Upper lobe of left lung (tissue), 6 donors: ENCODE measurements at regions not wholly inside any gene's neighbourhood (a gene's known extent, or its start where the extent isn't known, plus 50 kb on each side); places are given as distances from the start of the nearest gene placed in this dataset.

Experiments used
- ATAC-seq, 2 donors: fragments of 200-7000 bp; cut with Tn5 transposase; one replicate each; pipeline ENCODE4 v1.9.1; 2022; ENCODE audit warnings: mild to moderate bottlenecking in 2 of 2, moderate library complexity in 2 of 2; ENCODE audit not compliant: low FRiP score in 2 of 2
- DNase-seq, 2 donors: peaks; one replicate each; pipeline ENCODE4 v3.0.0-alpha.2; 2019 to 2020
- H3K27ac ChIP-seq, 4 donors: fragments of 200-600 bp; sonication (generic); one replicate each; pipeline ENCODE4 v1.5.1; 2016 to 2019
- H3K27me3 ChIP-seq, 4 donors: fragments of 200-600 bp; sonication (generic); one replicate each; pipeline ENCODE4 v1.5.1; 2017 to 2019
- H3K36me3 ChIP-seq, 4 donors: fragments of 200-600 bp; sonication (generic); one replicate each; pipeline ENCODE4 v1.5.1; 2016 to 2019
- H3K4me1 ChIP-seq, 4 donors: fragments of 200-600 bp; sonication (generic); one replicate each; pipeline ENCODE4 v1.5.1; 2018 to 2019
- H3K4me3 ChIP-seq, 4 donors: fragments of 200-600 bp; sonication (generic); one replicate each; pipeline ENCODE4 v1.5.1; 2017 to 2019; ENCODE audit warnings: mild to moderate bottlenecking in 2 of 4, moderate library complexity in 1 of 4
- H3K9me3 ChIP-seq, 4 donors: fragments of 200-600 bp; sonication (generic); one replicate each; pipeline ENCODE4 v1.5.1; 2018 to 2019
- EP300 ChIP-seq, 4 donors: sonication (generic); formaldehyde crosslinking; IDR thresholded peaks; one replicate each; pipeline ENCODE4 v1.5.1; 2017; ENCODE audit warnings: antibody characterized with exemption in 4 of 4, control low read depth in 2 of 4
- POLR2A ChIP-seq, 4 donors: fragments of 450-650 bp; IDR thresholded peaks; one replicate each; pipeline ENCODE4 v1.5.1; 2016 to 2017; ENCODE audit warnings: antibody characterized with exemption in 4 of 4, mild to moderate bottlenecking in 2 of 4
- POLR2AphosphoS5 ChIP-seq, 2 donors: sonication (generic); formaldehyde crosslinking; IDR thresholded peaks; one replicate each; pipeline ENCODE4 v1.5.1; 2017; ENCODE audit warnings: antibody characterized with exemption in 2 of 2
- WGBS, 2 donors: methylation state at CpG; one replicate each; pipeline ENCODE4 v1.1.5; 2017 to 2018; 5-methylcytosine and 5-hydroxymethylcytosine counted together
- TF ChIP-seq, protein P1 (sequence below), 6 experiments: fragments of 450-650 bp in 4 of 6; fragments of 200-600 bp in 2 of 6; sonication (generic) in 2 of 6; IDR thresholded peaks; one replicate each; pipeline ENCODE4 v1.5.1; 2016 to 2019; ENCODE audit warnings: antibody characterized with exemption in 6 of 6
- donor health status: DM: no; HTN: no; CAD: no; lungs with moderate emphysema.
- donor health status: DM: no; HTN: yes; CAD: no; lungs with severe emphysema.

DNA sequence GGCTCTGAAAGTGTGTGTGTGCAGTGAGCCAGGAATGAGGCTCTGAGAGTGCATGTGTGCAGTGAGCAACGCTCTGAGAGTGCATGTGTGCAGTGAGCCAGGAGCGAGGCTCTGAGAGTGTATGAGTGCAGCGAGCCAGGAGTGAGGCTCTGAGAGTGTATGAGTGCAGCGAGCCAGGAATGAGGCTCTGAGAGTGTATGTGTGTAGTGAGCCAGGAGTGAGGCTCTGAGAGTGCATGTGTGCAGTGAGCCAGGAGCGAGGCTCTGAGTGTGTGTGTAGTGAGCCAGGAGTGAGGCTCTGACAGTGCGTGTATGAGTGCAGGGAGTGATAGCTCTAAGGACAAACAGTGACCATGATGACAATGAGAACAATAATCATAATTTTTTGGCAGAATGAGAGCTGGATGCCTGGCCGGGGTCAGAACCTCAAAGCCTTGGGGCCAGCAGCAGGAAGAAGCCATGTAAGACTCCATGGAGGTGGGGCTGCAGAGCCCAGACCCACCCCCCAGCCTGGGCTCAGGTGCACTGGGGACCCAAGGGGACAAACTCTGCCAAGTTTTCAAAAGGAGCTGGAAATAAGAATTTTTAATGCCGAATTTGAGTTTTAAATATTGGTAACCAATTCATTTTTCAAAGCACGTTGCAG, 85.7 kb upstream of the PRR20G start:
- Histone ChIP-seq H3K27me3 (no peaks in the 10 kb centered on the region), H3K27ac (no peak overlapping the region), H3K36me3 (no peaks in the 10 kb centered on the region), H3K4me3 (no peak overlapping the region), H3K4me1 (no peaks in the 10 kb centered on the region), H3K9me3 (peaks cover 0 to 6% (median 3%) of the 10 kb centered on the region in 4 donors)
- WGBS, 2 donors, result 54 to 55% methylated on average over 9 of the region's 9 CpGs
- TF ChIP-seq, protein P1, sequence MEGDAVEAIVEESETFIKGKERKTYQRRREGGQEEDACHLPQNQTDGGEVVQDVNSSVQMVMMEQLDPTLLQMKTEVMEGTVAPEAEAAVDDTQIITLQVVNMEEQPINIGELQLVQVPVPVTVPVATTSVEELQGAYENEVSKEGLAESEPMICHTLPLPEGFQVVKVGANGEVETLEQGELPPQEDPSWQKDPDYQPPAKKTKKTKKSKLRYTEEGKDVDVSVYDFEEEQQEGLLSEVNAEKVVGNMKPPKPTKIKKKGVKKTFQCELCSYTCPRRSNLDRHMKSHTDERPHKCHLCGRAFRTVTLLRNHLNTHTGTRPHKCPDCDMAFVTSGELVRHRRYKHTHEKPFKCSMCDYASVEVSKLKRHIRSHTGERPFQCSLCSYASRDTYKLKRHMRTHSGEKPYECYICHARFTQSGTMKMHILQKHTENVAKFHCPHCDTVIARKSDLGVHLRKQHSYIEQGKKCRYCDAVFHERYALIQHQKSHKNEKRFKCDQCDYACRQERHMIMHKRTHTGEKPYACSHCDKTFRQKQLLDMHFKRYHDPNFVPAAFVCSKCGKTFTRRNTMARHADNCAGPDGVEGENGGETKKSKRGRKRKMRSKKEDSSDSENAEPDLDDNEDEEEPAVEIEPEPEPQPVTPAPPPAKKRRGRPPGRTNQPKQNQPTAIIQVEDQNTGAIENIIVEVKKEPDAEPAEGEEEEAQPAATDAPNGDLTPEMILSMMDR (IDR thresholded peaks at IDR 0.05), result no peak
- no peak for TF ChIP-seq EP300 (IDR thresholded peaks at IDR 0.05)
- TF ChIP-seq POLR2AphosphoS5 (IDR thresholded peaks at IDR 0.05), result no peak
- TF ChIP-seq POLR2A (IDR thresholded peaks at IDR 0.05), result no peak
- no peak for DNase-seq
- no peak for ATAC-seq

DNA sequence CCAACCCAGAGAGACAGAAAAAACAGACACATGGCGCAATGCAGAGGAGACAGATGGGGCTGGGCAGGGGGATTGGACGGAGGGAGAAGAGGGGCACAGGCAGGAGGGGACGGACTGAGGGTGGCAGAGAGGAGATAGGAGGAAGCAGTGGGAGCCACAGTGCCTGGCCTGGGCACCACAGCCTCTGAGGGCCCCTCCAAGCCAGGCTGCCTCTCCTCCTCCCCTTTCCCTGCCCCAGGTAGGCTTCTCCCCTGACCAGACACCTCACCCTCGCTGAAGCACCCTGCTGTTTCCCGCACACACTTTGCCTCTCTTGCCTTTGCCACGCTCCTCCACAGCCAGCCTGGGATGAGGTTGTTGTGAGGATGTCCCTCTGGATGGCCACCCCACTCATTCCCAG, 84.0 kb upstream of the PRR20G start:
- H3K4me3 ChIP-seq, result no peak overlapping the region
- no peaks in the 10 kb centered on the region for H3K27me3 ChIP-seq
- ATAC-seq, result no peak
- H3K9me3 ChIP-seq, result peaks cover 0 to 6% (median 3%) of the 10 kb centered on the region in 4 donors
- no peaks in the 10 kb centered on the region for H3K4me1 ChIP-seq
- no peak for TF ChIP-seq EP300 (IDR thresholded peaks at IDR 0.05)
- no peak for TF ChIP-seq POLR2AphosphoS5 (IDR thresholded peaks at IDR 0.05)
- 70 to 75% methylated on average over 6 of the region's 6 CpGs for WGBS, 2 donors
- no peaks in the 10 kb centered on the region for H3K36me3 ChIP-seq
- H3K27ac ChIP-seq, result no peak overlapping the region
- DNase-seq, result no peak

DNA sequence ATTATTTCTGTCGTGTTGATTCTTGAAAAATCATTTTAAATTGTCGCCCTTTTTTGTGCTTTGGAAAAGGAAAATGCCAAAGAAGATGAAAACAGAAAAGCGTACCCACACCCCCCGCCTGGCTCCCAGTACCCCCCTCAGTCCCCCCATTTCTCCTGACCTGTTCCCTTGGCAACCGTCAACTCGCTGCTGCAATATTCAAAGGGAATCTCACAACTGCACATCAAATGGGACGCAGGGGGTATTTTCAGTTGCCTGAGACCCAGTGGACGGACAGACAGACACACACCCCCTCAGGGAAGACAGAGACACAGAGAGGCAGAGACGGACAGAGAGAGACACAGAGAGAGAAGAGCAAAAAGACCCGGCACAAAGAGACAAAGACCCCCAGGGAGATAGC, 83.5 kb upstream of the PRR20G start:
- no peaks in the 10 kb centered on the region for H3K36me3 ChIP-seq
- no peaks in the 10 kb centered on the region for H3K4me1 ChIP-seq
- no peaks in the 10 kb centered on the region for H3K27me3 ChIP-seq
- H3K27ac ChIP-seq, result no peak overlapping the region
- TF ChIP-seq POLR2AphosphoS5 (IDR thresholded peaks at IDR 0.05) (no peak), POLR2A (IDR thresholded peaks at IDR 0.05) (no peak), EP300 (IDR thresholded peaks at IDR 0.05) (no peak)
- TF ChIP-seq, protein P1 (IDR thresholded peaks at IDR 0.05), result no peak
- WGBS, 2 donors, result 66 to 79% methylated on average over 10 of the region's 10 CpGs
- ATAC-seq (no peak), DNase-seq (no peak)
- H3K4me3 ChIP-seq, result no peak overlapping the region
- peaks cover 0 to 3% (median 1%) of the 10 kb centered on the region in 4 donors for H3K9me3 ChIP-seq

DNA sequence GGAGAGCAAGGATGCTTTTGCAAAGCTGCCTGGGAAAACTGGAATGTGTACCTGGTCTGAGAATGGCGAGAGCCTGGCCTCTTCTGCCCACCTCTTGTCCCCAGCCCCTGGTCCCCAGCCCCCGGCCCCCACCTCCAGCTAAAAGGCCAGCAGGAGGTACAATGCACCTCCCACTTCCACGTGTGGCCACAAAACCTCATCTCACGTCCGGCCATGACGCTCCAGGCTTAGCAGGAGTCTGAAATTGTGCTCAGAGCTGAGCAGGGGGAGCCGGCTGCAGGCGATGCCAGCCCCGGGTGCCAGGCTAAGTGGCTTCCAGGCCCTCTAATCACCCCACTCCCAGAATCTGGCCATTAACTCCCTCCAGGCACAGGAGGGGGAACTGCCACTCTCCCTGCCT, 83.1 kb upstream of the PRR20G start:
- no peak for ATAC-seq
- DNase-seq, result no peak
- Histone ChIP-seq H3K9me3 (no peaks in the 10 kb centered on the region), H3K27ac (no peak overlapping the region), H3K4me1 (no peaks in the 10 kb centered on the region), H3K36me3 (no peaks in the 10 kb centered on the region), H3K4me3 (no peak overlapping the region), H3K27me3 (no peaks in the 10 kb centered on the region)
- no peak for TF ChIP-seq POLR2AphosphoS5 (IDR thresholded peaks at IDR 0.05)
- no peak for TF ChIP-seq POLR2A (IDR thresholded peaks at IDR 0.05)
- no peak for TF ChIP-seq EP300 (IDR thresholded peaks at IDR 0.05)
- TF ChIP-seq, protein P1 (IDR thresholded peaks at IDR 0.05), result no peak
- 52 to 77% methylated on average over 3 to 9 of the region's 9 CpGs for WGBS, 2 donors

DNA sequence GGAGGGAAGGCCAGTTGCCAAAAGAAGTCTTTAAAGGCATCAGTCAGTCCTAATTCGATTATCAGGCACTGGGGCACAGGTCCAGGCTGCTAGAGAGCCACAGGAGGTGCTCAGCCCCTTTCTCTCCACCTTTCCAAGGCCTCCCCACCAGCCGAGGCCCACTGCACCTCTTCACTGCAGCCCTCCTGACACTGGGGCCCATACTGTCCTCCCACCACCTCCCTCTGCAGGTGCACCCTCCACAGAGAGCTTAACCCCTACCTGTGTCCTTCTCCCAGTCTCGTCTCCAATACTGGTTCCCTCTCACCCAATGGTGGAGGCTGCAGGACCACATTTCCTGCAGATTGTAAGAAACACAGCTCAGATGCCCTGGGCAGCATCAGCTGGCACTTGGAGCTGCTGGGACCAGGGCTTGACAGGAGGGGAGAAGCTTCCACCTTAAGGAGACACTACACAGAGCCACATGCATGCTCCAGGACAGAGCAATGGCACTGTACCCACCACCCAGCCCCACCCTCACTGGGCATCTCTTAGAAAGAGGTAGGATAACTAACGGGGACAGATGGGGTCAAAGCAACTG, 81.6 kb upstream of the PRR20G start:
- Histone ChIP-seq H3K4me1 (no peaks in the 10 kb centered on the region), H3K9me3 (no peaks in the 10 kb centered on the region), H3K27me3 (no peaks in the 10 kb centered on the region), H3K36me3 (no peaks in the 10 kb centered on the region), H3K27ac (no peak overlapping the region), H3K4me3 (no peak overlapping the region)
- 55 to 58% methylated on average over 4 of the region's 4 CpGs for WGBS, 2 donors
- no peak for DNase-seq
- TF ChIP-seq POLR2AphosphoS5 (IDR thresholded peaks at IDR 0.05) (no peak), POLR2A (IDR thresholded peaks at IDR 0.05) (no peak), EP300 (IDR thresholded peaks at IDR 0.05) (no peak)
- TF ChIP-seq, protein P1 (IDR thresholded peaks at IDR 0.05), result no peak
- peak in 1 of 2 donors; percentile 24 for ATAC-seq
